ENCODE measurements at regions not wholly inside any gene's neighbourhood (a gene's known extent, or its start where the extent isn't known, plus 50 kb on each side); places are given as distances from the start of the nearest gene placed in this dataset.
"Not testable (repeated sequence)": the region's sequence is repeated elsewhere in the genome, so short reads cannot be mapped to it uniquely, and the experiment has no call there.

DNA sequence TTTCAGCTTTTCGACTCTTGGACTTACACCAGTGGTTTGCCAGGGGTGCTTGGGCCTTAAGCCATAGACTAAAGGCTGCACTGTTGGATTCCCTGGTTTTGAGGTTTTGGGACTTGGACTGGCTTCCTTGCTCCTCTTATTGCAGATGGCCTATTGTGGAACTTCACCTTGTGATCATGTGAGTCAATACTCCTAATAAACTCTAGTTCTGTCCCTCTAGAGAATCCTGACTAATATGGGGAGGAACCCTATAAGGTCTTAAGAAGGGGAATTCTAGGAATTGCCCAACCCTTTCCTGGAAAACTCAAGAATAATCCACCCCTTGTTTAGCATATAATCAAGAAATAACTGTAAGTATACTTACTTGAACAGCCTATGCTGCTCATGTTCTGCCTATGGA lies 491.8 kb downstream of the TMEM135 start:
- DNase-seq: no peak

- no peak for DNase-seq
These were observed 491.0 kb downstream of the TMEM135 start for GRCh38 chr11:87528752-87529151.

DNA sequence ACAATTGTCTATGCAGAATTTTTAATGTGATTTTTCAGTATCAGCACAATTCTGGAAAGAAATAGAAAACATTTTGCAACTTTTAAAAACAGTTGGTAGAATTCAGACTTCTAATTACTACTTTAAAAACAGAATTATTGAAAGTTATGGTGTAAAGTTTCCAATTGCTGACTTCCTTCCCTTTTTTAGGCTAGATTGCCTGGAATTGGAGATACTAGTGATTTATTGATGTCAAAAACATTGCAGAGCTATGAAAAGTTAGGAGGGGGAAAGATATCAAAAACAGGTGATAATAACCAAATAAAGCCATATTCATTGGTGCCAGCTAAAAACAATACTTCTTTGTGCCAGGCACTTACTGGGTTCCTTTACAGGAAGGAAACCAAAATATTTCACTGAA lies 485.5 kb downstream of the TMEM135 start:
- DNase-seq: no peak

- DNase-seq: no peak
These were observed 480.5 kb downstream of the TMEM135 start for GRCh38 chr11:87518266-87518665.

- DNase-seq: no peak
These were observed 479.6 kb downstream of the TMEM135 start for GRCh38 chr11:87517351-87517750.

DNA sequence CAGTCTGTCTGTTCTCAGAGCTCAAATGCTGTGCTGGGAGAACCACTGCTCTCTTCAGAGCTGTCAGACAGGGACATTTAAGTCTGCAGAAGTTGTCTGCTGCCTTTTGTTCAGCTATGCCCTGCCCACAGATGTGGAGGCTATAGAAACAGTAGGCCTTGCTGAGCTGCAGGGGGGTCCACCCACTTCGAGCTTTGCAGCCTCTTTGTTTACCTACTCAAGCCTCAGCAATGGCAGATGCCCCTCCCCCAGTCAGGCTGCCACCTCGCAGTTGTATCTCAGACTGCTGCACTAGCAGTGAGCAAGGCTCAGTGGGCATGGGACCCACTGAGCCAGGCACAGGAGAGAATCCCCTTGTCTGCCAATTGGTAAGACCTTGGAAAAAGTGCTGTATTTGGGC lies 470.0 kb downstream of the TMEM135 start:
- DNase-seq: not testable (repeated sequence)

- DNase-seq: not testable (repeated sequence)
These were observed 469.2 kb downstream of the TMEM135 start for GRCh38 chr11:87506946-87507345.

- DNase-seq: no peak
These were observed 463.7 kb downstream of the TMEM135 start for GRCh38 chr11:87501388-87501787.

DNA sequence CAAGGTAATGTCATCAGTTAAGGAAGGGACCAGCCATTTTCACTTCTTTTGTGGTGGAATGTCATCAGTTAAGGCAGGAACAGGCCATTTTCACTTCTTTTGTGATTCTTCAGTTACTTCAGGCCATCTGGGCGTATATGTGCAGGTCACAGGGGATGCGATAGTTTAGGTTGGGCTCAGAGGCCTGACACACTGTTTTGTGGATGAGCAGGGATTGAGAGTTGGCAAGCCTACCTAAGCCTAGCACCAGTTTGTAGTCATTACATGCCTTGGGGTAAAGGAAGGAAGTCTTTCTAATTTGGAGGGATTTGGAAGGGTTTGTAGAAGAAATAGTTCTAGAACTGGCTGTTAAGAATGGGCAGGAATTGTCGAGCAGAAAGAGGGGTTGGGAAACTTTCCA lies 457.2 kb downstream of the TMEM135 start:
- not testable (repeated sequence) for DNase-seq

DNA sequence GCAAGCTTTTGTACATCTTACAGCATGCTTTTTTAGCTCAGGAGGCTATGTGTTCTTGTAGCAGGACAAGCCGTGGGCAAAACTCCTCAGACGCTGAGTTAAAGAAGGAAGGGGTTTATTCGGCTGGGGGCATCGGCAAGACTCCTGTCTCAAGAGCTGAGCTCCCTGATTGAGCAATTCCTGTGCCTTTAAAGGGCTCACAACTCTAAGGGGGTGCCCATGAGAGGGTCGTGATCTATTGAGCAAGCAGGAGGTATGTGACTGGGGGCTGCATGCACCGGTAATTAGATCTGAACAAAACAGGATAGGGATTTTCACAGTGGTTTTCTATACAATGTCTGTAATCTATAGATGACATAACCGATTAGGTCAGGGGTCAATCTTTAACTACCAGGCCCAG lies 456.3 kb downstream of the TMEM135 start:
- DNase-seq: not testable (repeated sequence)

DNA sequence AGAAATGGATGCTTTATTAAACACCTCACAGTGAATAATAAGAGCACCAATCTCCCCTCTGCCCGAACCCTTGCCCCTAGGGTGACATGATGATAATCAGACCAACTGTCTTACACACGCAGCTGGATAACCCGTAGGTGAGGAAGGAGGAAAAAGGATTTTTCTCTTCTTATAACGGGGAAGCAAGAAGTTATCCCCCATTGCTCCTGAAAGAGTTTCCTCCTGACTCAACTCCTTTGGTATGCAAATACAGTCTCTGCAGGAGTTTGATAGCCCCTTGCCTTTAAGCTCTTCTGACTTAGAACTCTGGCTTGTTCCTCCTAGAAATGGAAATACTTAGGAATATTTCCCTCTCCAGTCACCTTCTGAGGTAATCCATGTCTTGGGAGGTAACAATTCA lies 455.8 kb downstream of the TMEM135 start:
- DNase-seq: no peak

DNA sequence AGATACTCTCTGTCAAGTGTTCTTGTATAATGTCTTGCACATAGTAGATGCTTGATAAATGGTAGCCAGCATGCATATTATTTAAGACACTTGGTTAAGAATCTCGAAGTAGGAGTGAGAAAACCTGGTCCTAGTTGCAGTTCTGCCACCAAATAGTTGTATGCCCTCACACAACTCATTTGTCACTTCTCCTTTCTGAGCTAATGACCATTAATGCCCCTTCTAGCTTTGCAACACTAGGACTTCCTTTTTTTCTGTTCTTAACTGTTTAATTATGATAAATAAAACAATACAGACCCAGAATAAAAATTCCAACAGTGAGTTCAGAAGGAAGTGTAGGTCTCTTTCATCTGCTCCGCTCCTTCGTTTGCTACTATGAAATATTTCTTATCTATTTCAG lies 453.6 kb downstream of the TMEM135 start:
- DNase-seq: no peak

DNA sequence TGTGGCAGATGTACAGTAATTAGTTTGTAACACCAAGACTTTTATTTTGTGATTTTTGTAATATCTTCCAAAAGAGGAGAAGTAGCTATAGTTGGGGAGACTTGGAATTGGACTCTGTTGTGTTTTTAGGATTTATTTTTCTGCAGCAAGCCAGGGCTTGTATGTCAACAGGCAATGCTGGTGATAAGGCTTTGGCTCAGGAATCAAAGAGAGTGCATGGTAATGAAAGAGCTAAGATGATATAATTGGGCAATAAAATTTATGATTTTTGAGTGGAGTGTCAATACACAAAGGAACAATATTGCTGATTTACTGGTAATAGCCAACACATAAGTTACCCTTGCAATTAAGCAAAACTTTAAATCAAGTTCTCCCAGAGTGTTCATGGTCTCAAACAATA lies 452.9 kb downstream of the TMEM135 start:
- DNase-seq: no peak

DNA sequence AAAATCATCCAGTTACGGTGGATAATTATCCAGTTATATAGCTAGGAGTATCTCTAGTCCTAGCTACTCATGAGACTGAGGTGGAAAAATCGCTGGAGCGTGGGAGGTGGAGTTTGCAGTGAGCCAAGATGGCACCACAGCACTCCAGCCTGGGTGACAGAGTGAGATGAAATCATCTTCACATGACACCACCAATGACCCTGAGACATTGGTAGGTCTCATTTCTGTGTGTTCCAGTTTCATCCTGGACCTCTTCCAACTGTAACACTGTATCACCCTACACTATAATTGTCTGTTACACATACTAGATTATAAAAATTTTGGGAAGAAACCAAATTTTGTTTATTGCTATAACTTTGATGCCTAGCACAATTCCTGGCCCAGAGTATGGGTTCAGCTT lies 446.8 kb downstream of the TMEM135 start:
- no peak for DNase-seq

- DNase-seq: no peak
These were observed 439.6 kb downstream of the TMEM135 start for GRCh38 chr11:87477321-87477720.

GRCh38 chr11:87473174-87473573 lies 435.4 kb downstream of the TMEM135 start:
- no peak for DNase-seq

- DNase-seq: no peak
These were observed 428.5 kb downstream of the TMEM135 start for GRCh38 chr11:87466223-87466622.

DNA sequence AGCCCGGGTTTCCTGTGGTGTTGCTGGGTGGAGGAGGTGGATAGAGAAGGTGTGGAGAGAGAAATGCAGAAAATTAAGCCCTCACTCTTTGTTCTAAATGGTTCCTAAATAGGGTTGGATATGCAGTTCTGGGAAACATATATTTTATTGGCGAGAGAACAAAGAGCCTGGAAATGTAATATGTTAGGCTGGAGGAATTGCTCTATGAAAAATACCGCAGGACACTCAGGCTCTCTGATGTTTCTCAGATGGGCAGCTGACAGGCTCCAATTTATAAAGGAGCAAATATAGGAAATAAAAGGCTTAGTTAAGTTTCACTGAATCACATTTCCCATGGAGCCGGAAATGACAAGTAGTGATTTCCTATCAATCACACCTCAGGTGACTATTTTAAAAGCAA lies 428.0 kb downstream of the TMEM135 start:
- DNase-seq: no peak

DNA sequence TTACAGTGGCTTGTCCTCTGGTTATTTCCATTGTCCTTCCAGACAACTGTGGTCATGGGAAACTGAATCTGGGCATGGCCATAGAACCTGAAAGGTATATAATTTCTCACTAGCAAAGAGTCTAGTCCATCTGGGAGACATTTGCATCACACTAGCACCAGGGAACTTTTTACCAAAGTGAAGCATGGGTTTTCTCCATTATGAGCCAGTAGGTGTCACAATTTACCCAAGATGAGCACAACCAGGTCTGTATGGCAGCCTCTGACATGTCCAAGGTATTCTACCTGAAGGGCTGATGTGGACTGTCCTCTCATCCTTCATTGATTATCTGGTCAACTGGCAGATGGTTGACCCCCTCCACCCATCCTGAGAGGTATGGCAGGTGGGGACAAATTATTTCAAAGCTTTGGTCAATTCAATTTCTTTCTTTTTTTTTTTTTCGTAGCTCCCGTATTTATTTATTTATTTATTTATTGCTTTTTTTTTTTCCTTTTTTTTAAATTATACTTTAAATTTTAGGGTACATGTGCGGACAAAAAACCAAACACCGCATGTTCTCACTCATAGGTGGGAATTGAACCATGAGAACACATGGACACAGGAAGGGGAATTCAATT lies 425.9 kb downstream of the TMEM135 start:
- DNase-seq: no peak

DNA sequence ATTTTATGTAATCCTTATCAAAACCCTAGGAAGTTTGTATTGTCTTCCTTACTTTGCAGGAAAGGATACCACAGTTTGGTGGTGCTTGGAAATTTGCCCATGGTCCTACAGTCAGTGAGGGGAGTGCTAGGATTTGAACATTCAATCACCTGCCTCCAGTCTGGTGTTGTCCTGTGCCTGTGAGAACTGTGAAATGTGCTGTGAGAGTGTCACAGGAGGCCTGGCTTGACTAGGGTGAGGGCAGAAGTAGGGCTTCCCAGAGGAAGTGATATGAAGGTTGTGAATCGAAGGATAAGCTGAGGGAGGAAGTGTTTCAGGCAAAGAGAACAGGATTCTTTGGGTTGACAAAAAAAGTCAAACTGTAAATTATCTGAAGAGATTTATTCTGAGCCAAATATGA lies 424.4 kb downstream of the TMEM135 start:
- DNase-seq: no peak

- no peak for DNase-seq
These were observed 423.3 kb downstream of the TMEM135 start for GRCh38 chr11:87460842-87461637.

DNA sequence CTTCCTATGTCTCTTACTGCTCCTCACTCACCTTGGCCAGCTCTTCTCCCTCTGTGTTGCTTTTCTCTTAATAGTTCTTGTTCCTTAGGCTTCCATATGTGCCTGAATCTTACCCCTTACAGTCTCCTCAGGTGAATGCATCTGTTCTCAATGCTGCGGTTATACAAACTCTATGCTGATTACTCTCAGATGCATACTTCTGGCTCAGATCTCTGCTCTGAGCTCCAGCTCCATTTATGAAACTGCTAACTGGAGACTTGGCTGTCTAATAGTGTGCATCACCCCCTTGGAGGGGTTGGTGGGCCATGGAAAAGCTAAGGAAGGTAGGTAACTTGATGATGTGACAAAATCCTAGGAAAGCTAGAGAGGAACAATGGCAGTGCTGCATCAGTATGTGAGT lies 422.5 kb downstream of the TMEM135 start:
- DNase-seq: no peak

DNA sequence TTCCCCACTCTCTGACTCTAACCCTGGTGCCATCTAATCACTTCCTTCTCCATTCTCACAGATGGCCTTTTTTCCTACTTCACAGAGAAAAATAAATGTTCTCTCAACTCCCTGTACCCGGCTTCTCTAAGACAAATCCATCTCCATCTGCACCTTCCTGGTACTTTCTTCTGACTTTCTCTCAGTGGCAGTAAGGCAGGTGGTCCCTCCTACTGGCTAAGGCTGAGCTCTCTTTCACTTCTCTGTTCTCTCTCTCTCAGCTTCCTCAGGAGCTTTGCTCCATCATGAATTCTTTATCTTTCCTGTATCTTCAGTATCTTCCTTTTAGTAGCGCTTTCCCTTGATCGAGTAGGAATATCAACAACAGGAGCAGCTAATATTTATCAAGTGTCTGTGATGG lies 421.6 kb downstream of the TMEM135 start:
- DNase-seq: no peak

DNA sequence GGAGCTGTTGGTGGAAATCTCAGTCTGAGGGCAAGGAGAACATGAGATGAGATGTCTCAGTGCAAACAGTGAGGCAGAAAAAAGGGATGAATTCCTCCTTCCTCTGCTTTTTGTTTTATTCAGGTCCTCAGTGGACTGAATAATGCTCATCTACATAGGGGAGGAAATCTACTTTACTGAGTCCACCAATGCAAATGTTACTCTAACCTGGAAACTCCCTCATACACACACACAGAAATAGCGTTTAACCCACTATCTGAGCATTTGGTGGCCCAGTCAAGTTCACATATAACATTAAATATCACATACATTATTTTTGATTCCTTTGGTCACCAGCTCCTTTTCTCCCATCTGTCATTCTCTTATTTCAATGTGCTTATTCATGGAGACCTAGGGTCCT lies 418.8 kb downstream of the TMEM135 start:
- DNase-seq: no peak

GRCh38 chr11:87455180-87455579 lies 417.4 kb downstream of the TMEM135 start:
- no peak for DNase-seq
